Astrocyte (in vitro differentiated cells and primary cell): ENCODE measurements at regions not wholly inside any gene's neighbourhood (a gene's known extent, or its start where the extent isn't known, plus 50 kb on each side); places are given as distances from the start of the nearest gene placed in this dataset.

Source experiments
- DNase-seq: peaks from one replicate; pipeline ENCODE4 v3.0.0-alpha.2; 2010; ENCODE audit warnings: low read depth
- FAIRE-seq: peaks from 2 replicates; lab custom pipeline; 2011; peaks lifted over from hg19 to GRCh38; lab: Jason Lieb, UNC
- H2AFZ ChIP-seq: 2 replicates; pipeline ENCODE4 v1.6.0; 2012; ENCODE audit warnings: low read depth, low read length, inconsistent platforms
- H3K27ac ChIP-seq: 2 replicates; pipeline ENCODE4 v1.5.1; 2011; ENCODE audit warnings: low read depth, low read length, inconsistent platforms
- H3K27me3 ChIP-seq: 2 replicates; pipeline ENCODE4 v1.6.0; 2011; ENCODE audit warnings: low read length, inconsistent platforms; ENCODE audit not compliant: insufficient read depth
- H3K36me3 ChIP-seq: 2 replicates; pipeline ENCODE4 v1.5.1; 2011; ENCODE audit warnings: low read length, inconsistent platforms; ENCODE audit not compliant: insufficient read depth
- H3K4me1 ChIP-seq: 2 replicates; pipeline ENCODE4 v1.5.1; 2011; ENCODE audit warnings: low read length, inconsistent platforms; ENCODE audit not compliant: insufficient read depth
- H3K4me2 ChIP-seq: 2 replicates; pipeline ENCODE4 v1.6.0; 2012; ENCODE audit warnings: low read length, inconsistent platforms
- H3K4me3 ChIP-seq: 2 replicates; pipeline ENCODE4 v1.5.1; 2011; ENCODE audit warnings: low read depth, mild to moderate bottlenecking, low read length, inconsistent platforms; ENCODE audit not compliant: insufficient read depth
- H3K79me2 ChIP-seq: 2 replicates; pipeline ENCODE4 v1.6.0; 2012; ENCODE audit warnings: mild to moderate bottlenecking, low read length, inconsistent platforms; ENCODE audit not compliant: insufficient read depth
- H3K9ac ChIP-seq: 2 replicates; pipeline ENCODE4 v1.6.0; 2012; ENCODE audit warnings: mild to moderate bottlenecking, low read length, inconsistent platforms
- H3K9me3 ChIP-seq: 2 replicates; pipeline ENCODE4 v1.5.1; 2012; ENCODE audit warnings: low read depth, mild to moderate bottlenecking, low read length, inconsistent platforms; ENCODE audit not compliant: insufficient read depth
- H4K20me1 ChIP-seq: 2 replicates; pipeline ENCODE4 v1.6.0; 2012; ENCODE audit warnings: low read length, inconsistent platforms; ENCODE audit not compliant: insufficient read depth
- H3K27ac Mint-ChIP-seq: one replicate; pipeline ENCODE4 v1.8.0; 2021; ENCODE audit warnings: mild to moderate bottlenecking, mixed read lengths; ENCODE audit not compliant: unreplicated experiment
- H3K27me3 Mint-ChIP-seq: one replicate; pipeline ENCODE4 v1.8.0; 2021; ENCODE audit warnings: low read depth, mixed read lengths; ENCODE audit not compliant: unreplicated experiment
- H3K36me3 Mint-ChIP-seq: one replicate; pipeline ENCODE4 v1.8.0; 2021; ENCODE audit warnings: low read depth, mixed read lengths; ENCODE audit not compliant: unreplicated experiment
- H3K4me1 Mint-ChIP-seq: one replicate; pipeline ENCODE4 v1.8.0; 2021; ENCODE audit warnings: low read depth, mixed read lengths; ENCODE audit not compliant: unreplicated experiment
- H3K4me3 Mint-ChIP-seq: one replicate; pipeline ENCODE4 v1.8.0; 2021; ENCODE audit warnings: mild to moderate bottlenecking, moderate library complexity, mixed read lengths; ENCODE audit not compliant: unreplicated experiment
- H3K9me3 Mint-ChIP-seq: one replicate; pipeline ENCODE4 v1.8.0; 2021; ENCODE audit warnings: mild to moderate bottlenecking, mixed read lengths; ENCODE audit not compliant: unreplicated experiment
- CTCF ChIP-seq: IDR thresholded peaks from 2 replicates; pipeline ENCODE4 v1.5.1; 2011; ENCODE audit warnings: low read depth, mild to moderate bottlenecking, inconsistent platforms, low read length, moderate library complexity; ENCODE audit not compliant: insufficient read depth
- EZH2 ChIP-seq: IDR thresholded peaks from 2 replicates; pipeline ENCODE4 v1.6.1; 2012; ENCODE audit warnings: mild to moderate bottlenecking, low read length, inconsistent platforms; ENCODE audit not compliant: insufficient read depth

- no peaks in the 10 kb centered on the region for H3K27me3 Mint-ChIP-seq
- Histone ChIP-seq H4K20me1 (no peaks in the 10 kb centered on the region), H3K4me1 (peaks cover 19% of the 10 kb centered on the region), H3K27ac (peak overlapping the region; percentile 46), H3K9ac (no peak overlapping the region), H3K79me2 (no peaks in the 10 kb centered on the region), H3K36me3 (no peaks in the 10 kb centered on the region), H3K4me2 (peak overlapping the region; percentile 72), H3K4me3 (peak overlapping the region; percentile 15), H3K9me3 (no peaks in the 10 kb centered on the region), H3K27me3 (no peaks in the 10 kb centered on the region), H2AFZ (no peak overlapping the region)
- H3K36me3 Mint-ChIP-seq = peaks cover 2% of the 10 kb centered on the region
- no peak overlapping the region for H3K4me3 Mint-ChIP-seq
- no peak overlapping the region for H3K27ac Mint-ChIP-seq
- FAIRE-seq = no peak
- DNase-seq = peak; percentile 53
- peaks cover 19% of the 10 kb centered on the region for H3K4me1 Mint-ChIP-seq
- no peak for TF ChIP-seq CTCF
- no peak for TF ChIP-seq EZH2
- peaks cover 5% of the 10 kb centered on the region for H3K9me3 Mint-ChIP-seq
Measured at GRCh38 chr13:74444161-74444571, 310.0 kb upstream of the KLF12 start.

- no peak overlapping the region for H3K9ac ChIP-seq
- Mint-ChIP-seq H3K9me3 (peaks cover 5% of the 10 kb centered on the region), H3K27me3 (no peaks in the 10 kb centered on the region), H3K27ac (peak overlapping the region; percentile 19), H3K36me3 (peaks cover 2% of the 10 kb centered on the region), H3K4me1 (peaks cover 19% of the 10 kb centered on the region), H3K4me3 (peak overlapping the region; percentile 28)
- no peak overlapping the region for H2AFZ ChIP-seq
- no peaks in the 10 kb centered on the region for H3K36me3 ChIP-seq
- H3K27me3 ChIP-seq = no peaks in the 10 kb centered on the region
- H3K9me3 ChIP-seq = no peaks in the 10 kb centered on the region
- FAIRE-seq = peak; percentile 96
- no peaks in the 10 kb centered on the region for H4K20me1 ChIP-seq
- H3K4me1 ChIP-seq = peaks cover 19% of the 10 kb centered on the region
- H3K27ac ChIP-seq = peak overlapping the region; percentile 46
- TF ChIP-seq CTCF = no peak
- no peak for TF ChIP-seq EZH2
- peak overlapping the region; percentile 72 for H3K4me2 ChIP-seq
- DNase-seq = peak; percentile 87
- H3K79me2 ChIP-seq = no peaks in the 10 kb centered on the region
- H3K4me3 ChIP-seq = peak overlapping the region; percentile 15
Measured at GRCh38 chr13:74443631-74444030, 309.4 kb upstream of the KLF12 start.

- Mint-ChIP-seq H3K36me3 (peaks cover under 1% of the 10 kb centered on the region), H3K27ac (peak overlapping the region; percentile 59), H3K4me3 (no peak overlapping the region), H3K9me3 (peaks cover 5% of the 10 kb centered on the region), H3K4me1 (peaks cover 17% of the 10 kb centered on the region), H3K27me3 (no peaks in the 10 kb centered on the region)
- no peak for DNase-seq
- H3K36me3 ChIP-seq = no peaks in the 10 kb centered on the region
- no peak overlapping the region for H3K4me3 ChIP-seq
- no peak overlapping the region for H3K4me2 ChIP-seq
- no peak overlapping the region for H3K27ac ChIP-seq
- H3K9ac ChIP-seq = no peak overlapping the region
- H3K9me3 ChIP-seq = no peaks in the 10 kb centered on the region
- FAIRE-seq = no peak
- H3K27me3 ChIP-seq = no peaks in the 10 kb centered on the region
- peaks cover 19% of the 10 kb centered on the region for H3K4me1 ChIP-seq
- H2AFZ ChIP-seq = no peak overlapping the region
- H4K20me1 ChIP-seq = no peaks in the 10 kb centered on the region
- TF ChIP-seq CTCF (no peak), EZH2 (no peak)
- H3K79me2 ChIP-seq = no peaks in the 10 kb centered on the region
Measured at GRCh38 chr13:74442751-74443150, 308.5 kb upstream of the KLF12 start.
